Right kidney (tissue), 1 donor: ENCODE measurements at regions not wholly inside any gene's neighbourhood (a gene's known extent, or its start where the extent isn't known, plus 50 kb on each side); places are given as distances from the start of the nearest gene placed in this dataset.

Experiments used
- DNase-seq: peaks from one replicate; pipeline ENCODE4 v3.0.0-alpha.2; 2016

- DNase-seq: no peak
Observed at GRCh38 chr2:22786817-22787216, 598.2 kb upstream of the KLHL29 start.

- DNase-seq: no peak
Observed at GRCh38 chr2:22787745-22788144, 597.2 kb upstream of the KLHL29 start.

GRCh38 chr2:22788749-22789327, 596.1 kb upstream of the KLHL29 start:
- no peak for DNase-seq

GRCh38 chr2:22795287-22795866, 589.6 kb upstream of the KLHL29 start:
- DNase-seq: no peak

GRCh38 chr2:22798386-22798785, 586.6 kb upstream of the KLHL29 start:
- DNase-seq: no peak

- no peak for DNase-seq
Observed at GRCh38 chr2:22800412-22800811, 584.6 kb upstream of the KLHL29 start.

GRCh38 chr2:22801071-22801470, 583.9 kb upstream of the KLHL29 start:
- no peak for DNase-seq

GRCh38 chr2:22801970-22802369, 583.0 kb upstream of the KLHL29 start:
- no peak for DNase-seq

GRCh38 chr2:22807872-22808271, 577.1 kb upstream of the KLHL29 start:
- no peak for DNase-seq

GRCh38 chr2:22810602-22811001, 574.4 kb upstream of the KLHL29 start:
- DNase-seq: no peak

- DNase-seq: no peak
Observed at GRCh38 chr2:22812065-22812680, 572.8 kb upstream of the KLHL29 start.

GRCh38 chr2:22817197-22817596, 567.8 kb upstream of the KLHL29 start:
- no peak for DNase-seq

- no peak for DNase-seq
Observed at GRCh38 chr2:22821458-22821857, 563.5 kb upstream of the KLHL29 start.

- no peak for DNase-seq
Observed at GRCh38 chr2:22822835-22823234, 562.1 kb upstream of the KLHL29 start.

GRCh38 chr2:22824618-22825017, 560.4 kb upstream of the KLHL29 start:
- no peak for DNase-seq

- no peak for DNase-seq
Observed at GRCh38 chr2:22826703-22827102, 558.3 kb upstream of the KLHL29 start.

- no peak for DNase-seq
Observed at GRCh38 chr2:22829791-22830190, 555.2 kb upstream of the KLHL29 start.

GRCh38 chr2:22832196-22832595, 552.8 kb upstream of the KLHL29 start:
- DNase-seq: no peak

- no peak for DNase-seq
Observed at GRCh38 chr2:22838461-22838860, 546.5 kb upstream of the KLHL29 start.

- no peak for DNase-seq
Observed at GRCh38 chr2:22842205-22842869, 542.6 kb upstream of the KLHL29 start.

- no peak for DNase-seq
Observed at GRCh38 chr2:22843919-22844537, 541.0 kb upstream of the KLHL29 start.

- DNase-seq: no peak
Observed at GRCh38 chr2:22850310-22850709, 534.7 kb upstream of the KLHL29 start.

- DNase-seq: no peak
Observed at GRCh38 chr2:22854588-22854987, 530.4 kb upstream of the KLHL29 start.
